BLaER1 (cell line): ENCODE measurements at regions not wholly inside any gene's neighbourhood (a gene's known extent, or its start where the extent isn't known, plus 50 kb on each side); places are given as distances from the start of the nearest gene placed in this dataset.

ENCODE experiments used
- H3K27ac ChIP-seq: shearing (Covaris generic); formaldehyde crosslinking; 2 replicates; pipeline ENCODE4 v1.8.1; 2022
- H3K27me3 ChIP-seq: shearing (Covaris generic); formaldehyde crosslinking; 2 replicates; pipeline ENCODE4 v1.8.1; 2022
- H3K36me3 ChIP-seq: shearing (Covaris generic); formaldehyde crosslinking; 2 replicates; pipeline ENCODE4 v1.8.1; 2022
- H3K4me1 ChIP-seq: shearing (Covaris generic); formaldehyde crosslinking; 2 replicates; pipeline ENCODE4 v1.8.1; 2022
- H3K4me2 ChIP-seq: shearing (Covaris generic); formaldehyde crosslinking; 2 replicates; pipeline ENCODE4 v1.8.1; 2022
- H3K4me3 ChIP-seq: shearing (Covaris generic); formaldehyde crosslinking; 2 replicates; pipeline ENCODE4 v1.8.1; 2022
- H3K9ac ChIP-seq: shearing (Covaris generic); formaldehyde crosslinking; 2 replicates; pipeline ENCODE4 v1.8.1; 2022
- H3K9me3 ChIP-seq: shearing (Covaris generic); formaldehyde crosslinking; 2 replicates; pipeline ENCODE4 v1.8.1; 2022
- H4K20me1 ChIP-seq: shearing (Covaris generic); formaldehyde crosslinking; 2 replicates; pipeline ENCODE4 v1.8.1; 2022
- Cebpa-rat ChIP-seq: shearing (Covaris generic); IDR thresholded peaks from 2 replicates; pipeline ENCODE4 v1.8.1; 2022

- Histone ChIP-seq H3K9ac (no peak overlapping the region), H3K27ac (no peak overlapping the region), H3K4me3 (no peak overlapping the region), H3K4me2 (no peak overlapping the region), H4K20me1 (no peaks in the 10 kb centered on the region), H3K36me3 (no peaks in the 10 kb centered on the region), H3K4me1 (peaks cover 7% of the 10 kb centered on the region), H3K27me3 (no peaks in the 10 kb centered on the region), H3K9me3 (peaks cover 7% of the 10 kb centered on the region)
- TF ChIP-seq Cebpa-rat, result no peak
These were observed 110.8 kb upstream of the ARL4C start for GRCh38 chr2:234607691-234608090.

DNA sequence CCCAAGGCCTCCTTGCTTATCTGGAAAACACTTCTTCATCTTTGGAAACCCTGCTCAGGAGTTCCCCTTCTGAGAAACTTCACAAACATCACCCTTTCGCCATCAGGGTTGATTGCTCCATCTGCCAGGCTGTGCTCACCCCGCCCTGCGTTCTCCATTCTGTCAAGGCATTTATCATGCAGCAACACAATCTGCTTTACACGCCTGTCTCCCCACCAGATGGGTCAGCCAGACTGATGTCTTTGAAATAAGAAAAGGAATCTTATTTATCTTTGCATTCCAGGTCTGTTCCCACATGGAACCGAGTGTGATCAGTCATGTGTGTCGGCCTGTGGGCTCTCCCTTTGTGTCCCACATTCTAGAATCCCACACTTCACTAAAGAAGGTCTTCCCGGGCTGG, 110.0 kb upstream of the ARL4C start:
- no peak overlapping the region for H3K4me2 ChIP-seq
- no peaks in the 10 kb centered on the region for H3K27me3 ChIP-seq
- no peak overlapping the region for H3K9ac ChIP-seq
- H3K4me3 ChIP-seq, result no peak overlapping the region
- H3K36me3 ChIP-seq, result no peaks in the 10 kb centered on the region
- peaks cover 7% of the 10 kb centered on the region for H3K4me1 ChIP-seq
- H3K27ac ChIP-seq, result no peak overlapping the region
- H3K9me3 ChIP-seq, result peaks cover 7% of the 10 kb centered on the region
- H4K20me1 ChIP-seq, result no peaks in the 10 kb centered on the region
- TF ChIP-seq Cebpa-rat, result no peak

DNA sequence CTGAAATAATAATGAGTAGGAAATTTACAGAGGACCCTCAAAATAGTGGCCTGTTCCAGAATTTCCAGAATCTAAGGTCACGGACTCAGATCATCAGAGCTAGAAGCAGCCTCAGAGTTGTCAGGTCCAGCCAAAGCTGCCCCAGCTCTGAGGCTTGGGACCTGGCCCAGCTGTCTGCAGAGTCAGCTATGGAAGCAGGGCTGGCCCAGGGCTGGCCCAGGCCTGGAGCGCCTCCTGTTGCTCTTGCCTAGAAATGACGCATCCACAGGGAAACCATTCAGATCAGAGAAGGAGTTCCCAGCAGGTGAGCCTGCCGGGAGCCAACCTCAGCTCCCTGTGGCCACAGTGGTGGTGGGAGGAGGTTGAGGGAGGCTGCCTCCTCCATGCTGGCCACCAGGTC, 106.7 kb upstream of the ARL4C start:
- Histone ChIP-seq H3K4me2 (no peak overlapping the region), H3K4me3 (no peak overlapping the region), H3K36me3 (no peaks in the 10 kb centered on the region), H3K4me1 (peaks cover 7% of the 10 kb centered on the region), H3K27ac (no peak overlapping the region), H3K27me3 (no peaks in the 10 kb centered on the region), H3K9me3 (no peaks in the 10 kb centered on the region), H4K20me1 (no peaks in the 10 kb centered on the region), H3K9ac (no peak overlapping the region)
- no peak for TF ChIP-seq Cebpa-rat

- no peaks in the 10 kb centered on the region for H3K36me3 ChIP-seq
- no peaks in the 10 kb centered on the region for H4K20me1 ChIP-seq
- no peak overlapping the region for H3K4me3 ChIP-seq
- no peaks in the 10 kb centered on the region for H3K9me3 ChIP-seq
- no peak for TF ChIP-seq Cebpa-rat
- no peak overlapping the region for H3K4me2 ChIP-seq
- H3K4me1 ChIP-seq, result peaks cover 12% of the 10 kb centered on the region
- H3K9ac ChIP-seq, result no peak overlapping the region
- H3K27me3 ChIP-seq, result no peaks in the 10 kb centered on the region
- no peak overlapping the region for H3K27ac ChIP-seq
These were observed 104.3 kb upstream of the ARL4C start for GRCh38 chr2:234601213-234601612.

GRCh38 chr2:234597576-234597861, 100.6 kb upstream of the ARL4C start:
- peaks cover 15% of the 10 kb centered on the region for H3K4me1 ChIP-seq
- no peak overlapping the region for H3K27ac ChIP-seq
- no peaks in the 10 kb centered on the region for H4K20me1 ChIP-seq
- H3K9me3 ChIP-seq, result no peaks in the 10 kb centered on the region
- no peaks in the 10 kb centered on the region for H3K36me3 ChIP-seq
- no peak overlapping the region for H3K4me2 ChIP-seq
- H3K4me3 ChIP-seq, result no peak overlapping the region
- no peak for TF ChIP-seq Cebpa-rat
- H3K9ac ChIP-seq, result no peak overlapping the region
- no peaks in the 10 kb centered on the region for H3K27me3 ChIP-seq

GRCh38 chr2:234596696-234597575, 100.1 kb upstream of the ARL4C start:
- peaks cover 15% of the 10 kb centered on the region for H3K4me1 ChIP-seq
- no peak overlapping the region for H3K27ac ChIP-seq
- no peak overlapping the region for H3K9ac ChIP-seq
- no peaks in the 10 kb centered on the region for H3K27me3 ChIP-seq
- H3K4me2 ChIP-seq, result peak overlapping the region; percentile 42
- TF ChIP-seq Cebpa-rat, result no peak
- H3K9me3 ChIP-seq, result no peaks in the 10 kb centered on the region
- no peaks in the 10 kb centered on the region for H4K20me1 ChIP-seq
- H3K36me3 ChIP-seq, result no peaks in the 10 kb centered on the region
- no peak overlapping the region for H3K4me3 ChIP-seq

DNA sequence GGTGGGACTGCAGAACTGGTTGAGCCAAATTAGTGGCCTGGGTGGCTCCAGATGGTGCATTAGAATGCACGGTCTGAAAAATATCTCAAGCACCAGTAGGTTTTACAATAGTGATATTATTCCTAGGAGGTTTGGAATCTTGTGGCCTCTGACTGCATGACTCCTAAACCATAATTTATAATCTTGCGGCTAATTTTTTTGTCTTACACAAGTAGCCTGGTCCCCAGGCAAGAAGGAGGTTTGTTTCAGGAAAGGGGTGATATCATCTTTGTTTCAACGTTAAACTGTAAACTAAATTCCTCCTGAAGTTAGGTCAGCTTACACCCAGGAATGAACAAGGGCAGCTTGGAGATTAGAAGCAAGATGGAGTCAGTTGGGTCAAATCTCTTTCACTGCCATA, 98.9 kb upstream of the ARL4C start:
- Histone ChIP-seq H3K4me2 (no peak overlapping the region), H3K9me3 (no peaks in the 10 kb centered on the region), H3K27ac (no peak overlapping the region), H3K36me3 (no peaks in the 10 kb centered on the region), H4K20me1 (no peaks in the 10 kb centered on the region), H3K4me1 (peaks cover 15% of the 10 kb centered on the region), H3K4me3 (no peak overlapping the region), H3K27me3 (no peaks in the 10 kb centered on the region), H3K9ac (no peak overlapping the region)
- no peak for TF ChIP-seq Cebpa-rat

- Histone ChIP-seq H3K27ac (no peak overlapping the region), H3K36me3 (no peaks in the 10 kb centered on the region), H4K20me1 (no peaks in the 10 kb centered on the region), H3K9me3 (no peaks in the 10 kb centered on the region), H3K9ac (no peak overlapping the region), H3K27me3 (no peaks in the 10 kb centered on the region), H3K4me3 (no peak overlapping the region), H3K4me1 (peaks cover 15% of the 10 kb centered on the region), H3K4me2 (no peak overlapping the region)
- no peak for TF ChIP-seq Cebpa-rat
These were observed 97.8 kb upstream of the ARL4C start for GRCh38 chr2:234594715-234595114.

DNA sequence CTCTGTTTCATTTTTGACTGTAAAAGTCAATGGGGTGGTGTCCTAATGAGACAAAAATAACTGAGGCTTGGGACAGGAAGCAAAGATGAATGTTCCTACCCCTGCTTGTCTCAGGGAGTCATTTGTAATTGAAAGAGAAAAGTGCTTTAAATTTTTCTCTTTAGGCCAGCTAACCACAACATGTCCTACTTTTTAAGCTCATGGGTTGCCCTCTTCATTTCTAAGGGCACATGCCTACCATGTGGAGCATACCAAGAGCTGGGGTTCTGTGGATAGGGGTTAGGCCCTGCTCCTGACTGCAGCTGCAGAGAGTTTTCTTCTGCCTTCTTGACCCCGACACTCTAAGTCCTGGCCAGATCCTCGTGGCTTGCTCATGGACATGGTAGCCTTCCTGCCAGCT, 96.8 kb upstream of the ARL4C start:
- Histone ChIP-seq H3K4me2 (no peak overlapping the region), H3K4me3 (no peak overlapping the region), H3K9me3 (no peaks in the 10 kb centered on the region), H3K27ac (no peak overlapping the region), H4K20me1 (no peaks in the 10 kb centered on the region), H3K9ac (no peak overlapping the region), H3K27me3 (no peaks in the 10 kb centered on the region), H3K4me1 (peaks cover 15% of the 10 kb centered on the region), H3K36me3 (no peaks in the 10 kb centered on the region)
- TF ChIP-seq Cebpa-rat, result no peak

DNA sequence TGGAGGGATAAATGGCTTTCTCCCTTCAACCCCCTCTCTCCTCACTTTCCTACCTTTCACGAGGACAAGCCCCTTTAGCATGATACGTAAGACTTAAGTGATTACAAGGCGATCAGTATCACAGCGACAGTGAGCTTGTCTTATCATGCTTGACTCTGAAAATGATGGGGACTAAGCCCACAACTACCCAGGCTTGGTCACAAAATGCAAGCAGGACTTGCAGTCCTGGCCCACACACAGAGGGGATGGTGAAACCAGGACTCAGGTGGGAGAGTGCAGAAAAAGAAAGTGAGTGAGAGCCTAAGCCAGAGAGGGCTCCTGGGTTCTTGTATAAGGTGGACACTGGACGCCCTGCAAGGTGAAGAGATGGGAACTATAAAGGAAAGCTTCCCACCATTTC, 95.7 kb upstream of the ARL4C start:
- Histone ChIP-seq H3K27me3 (no peaks in the 10 kb centered on the region), H3K9ac (no peak overlapping the region), H4K20me1 (no peaks in the 10 kb centered on the region), H3K9me3 (no peaks in the 10 kb centered on the region), H3K4me3 (no peak overlapping the region), H3K4me1 (peaks cover 15% of the 10 kb centered on the region), H3K27ac (no peak overlapping the region), H3K36me3 (no peaks in the 10 kb centered on the region), H3K4me2 (no peak overlapping the region)
- TF ChIP-seq Cebpa-rat, result no peak

GRCh38 chr2:234590076-234590475, 93.2 kb upstream of the ARL4C start:
- Histone ChIP-seq H3K4me2 (no peak overlapping the region), H3K27me3 (no peaks in the 10 kb centered on the region)
- TF ChIP-seq Cebpa-rat, result no peak

More at GRCh38 chr2:234590076-234590475, 93.2 kb upstream of the ARL4C start:
- no peak overlapping the region for H3K9ac ChIP-seq
- 0 out of 2 replicates have a peak, but pooled peaks cover 7% of the 10 kb centered on the region for H3K4me1 ChIP-seq
- H4K20me1 ChIP-seq, result no peaks in the 10 kb centered on the region
- H3K4me3 ChIP-seq, result no peak overlapping the region
- no peaks in the 10 kb centered on the region for H3K36me3 ChIP-seq
- H3K9me3 ChIP-seq, result no peaks in the 10 kb centered on the region
- H3K27ac ChIP-seq, result no peak overlapping the region
